ENCODE measurements at regions not wholly inside any gene's neighbourhood (a gene's known extent, or its start where the extent isn't known, plus 50 kb on each side); places are given as distances from the start of the nearest gene placed in this dataset.

DNA sequence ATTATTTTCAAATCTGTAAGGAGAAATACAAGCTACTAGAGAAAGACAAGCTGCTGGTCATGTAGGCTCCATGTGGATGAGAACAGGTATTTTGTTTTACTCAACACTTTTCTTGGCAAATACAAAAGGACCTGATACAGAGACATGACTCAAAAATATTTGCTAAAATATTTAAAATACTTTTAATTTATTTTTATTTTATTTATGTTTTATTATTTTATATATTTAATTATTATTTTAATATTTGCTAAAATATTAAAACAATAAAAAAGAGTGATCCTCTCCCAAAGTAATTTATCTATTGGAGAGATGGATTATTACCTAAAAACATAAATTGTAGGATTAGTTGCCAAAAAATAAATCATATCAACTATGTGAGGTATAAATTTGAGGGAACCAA is 808.9 kb upstream of the SEL1L start:
- no peaks in the 10 kb centered on the region for H3K36me3 Mint-ChIP-seq (ENCODE audit: low read depth)
- no peaks in the 10 kb centered on the region for H3K27me3 Mint-ChIP-seq
- H3K9me3 Mint-ChIP-seq = peaks cover 15% of the 10 kb centered on the region
- H3K4me3 Mint-ChIP-seq = no peak overlapping the region
- intact Hi-C loops (cut with micrococcal nuclease) = no loop called here
- no peaks in the 10 kb centered on the region for H3K4me1 Mint-ChIP-seq (ENCODE audit: low read depth)
- no peak overlapping the region for H3K27ac Mint-ChIP-seq

DNA sequence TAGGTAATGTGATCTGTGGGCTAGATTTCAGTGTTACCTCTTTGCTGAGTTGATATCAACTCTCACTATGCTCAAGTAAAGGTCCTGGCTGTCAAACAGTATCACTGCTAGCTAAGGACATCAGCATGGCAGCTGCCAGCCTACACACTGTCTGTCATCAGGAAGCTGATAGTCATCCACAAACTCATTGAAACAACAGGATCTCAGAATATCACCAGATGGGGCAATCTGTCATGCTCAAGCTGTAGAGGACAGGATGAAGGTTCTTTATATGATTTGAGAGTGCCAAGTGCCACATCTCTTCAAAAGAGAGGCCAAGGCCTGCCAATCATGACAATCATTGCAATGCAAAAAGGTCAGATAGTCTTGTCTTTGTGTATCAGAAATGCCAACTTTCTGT is 811.5 kb upstream of the SEL1L start:
- peaks cover 15% of the 10 kb centered on the region for H3K9me3 Mint-ChIP-seq
- H3K4me3 Mint-ChIP-seq = no peak overlapping the region
- H3K4me1 Mint-ChIP-seq (ENCODE audit: low read depth) = no peaks in the 10 kb centered on the region
- H3K27ac Mint-ChIP-seq = no peak overlapping the region
- intact Hi-C loops (cut with micrococcal nuclease) = no loop called here
- H3K36me3 Mint-ChIP-seq (ENCODE audit: low read depth) = no peaks in the 10 kb centered on the region
- no peaks in the 10 kb centered on the region for H3K27me3 Mint-ChIP-seq

DNA sequence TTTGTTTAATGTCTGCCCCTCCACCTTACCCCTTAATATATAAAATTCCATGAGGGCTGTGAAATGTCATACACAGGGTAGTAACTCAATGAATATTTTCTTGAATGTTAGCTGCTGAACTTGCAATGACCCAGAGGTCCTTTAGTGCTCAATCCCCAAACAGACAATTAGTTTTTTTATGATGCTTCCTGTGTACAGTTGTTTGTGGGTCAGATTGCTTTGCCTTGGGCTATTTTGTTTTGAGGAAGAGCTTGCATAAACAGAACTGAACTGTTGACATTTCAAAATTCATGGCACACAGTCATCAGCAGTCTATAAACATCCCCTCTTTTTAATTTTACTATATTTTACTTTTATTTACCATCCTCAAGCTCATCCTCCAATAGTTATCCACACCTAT is 820.5 kb upstream of the SEL1L start:
- H3K4me1 Mint-ChIP-seq (ENCODE audit: low read depth) = no peaks in the 10 kb centered on the region
- no peak overlapping the region for H3K4me3 Mint-ChIP-seq
- no peaks in the 10 kb centered on the region for H3K27me3 Mint-ChIP-seq
- intact Hi-C loops (cut with micrococcal nuclease) = no loop called here
- no peaks in the 10 kb centered on the region for H3K36me3 Mint-ChIP-seq (ENCODE audit: low read depth)
- H3K9me3 Mint-ChIP-seq = peaks cover 28% of the 10 kb centered on the region
- H3K27ac Mint-ChIP-seq = no peak overlapping the region

DNA sequence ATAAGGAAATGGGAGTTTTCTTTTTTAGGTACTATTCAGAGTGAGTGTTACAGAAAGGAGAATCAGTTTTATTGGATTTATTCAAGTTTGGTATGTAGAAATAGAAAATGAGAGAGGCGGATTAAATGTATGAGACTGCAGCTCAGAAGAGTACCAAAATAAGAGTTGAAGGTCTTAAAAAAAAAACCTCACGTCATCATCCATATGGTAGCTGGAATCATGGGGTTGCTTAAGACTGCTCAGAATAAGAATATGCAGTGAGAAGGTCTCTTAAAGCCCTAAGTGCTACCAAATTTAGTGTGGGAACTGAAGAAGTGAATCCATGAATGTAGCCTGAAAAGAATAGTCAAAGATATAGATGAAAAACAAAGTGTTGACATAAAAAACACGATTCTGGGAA is 825.5 kb upstream of the SEL1L start:
- Mint-ChIP-seq H3K27ac (no peak overlapping the region), H3K9me3 (peaks cover 26% of the 10 kb centered on the region), H3K36me3 (ENCODE audit: low read depth) (no peaks in the 10 kb centered on the region), H3K4me3 (no peak overlapping the region), H3K4me1 (ENCODE audit: low read depth) (no peaks in the 10 kb centered on the region), H3K27me3 (no peaks in the 10 kb centered on the region)
- intact Hi-C loops (cut with micrococcal nuclease) = no loop called here

DNA sequence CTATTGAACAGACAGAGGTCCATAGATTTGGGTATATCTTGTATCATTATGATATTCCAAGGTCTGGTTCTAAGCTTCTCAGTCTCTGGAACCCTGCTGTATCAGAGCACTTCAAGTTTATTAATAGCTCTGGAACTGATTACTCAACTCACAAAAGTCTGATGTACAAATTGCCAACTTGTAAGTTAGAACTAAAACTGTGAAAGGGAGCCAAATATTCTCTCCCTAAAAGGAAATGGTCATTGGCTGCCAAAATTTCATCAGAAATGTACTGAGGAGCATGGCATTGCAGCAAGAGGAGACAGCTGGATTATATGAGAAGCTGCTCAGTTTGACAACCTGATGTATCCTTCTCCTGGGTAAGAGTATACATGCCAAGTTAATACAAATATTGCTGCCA is 828.8 kb upstream of the SEL1L start:
- H3K27ac Mint-ChIP-seq = no peak overlapping the region
- H3K4me3 Mint-ChIP-seq = no peak overlapping the region
- intact Hi-C loops (cut with micrococcal nuclease) = no loop called here
- no peaks in the 10 kb centered on the region for H3K36me3 Mint-ChIP-seq (ENCODE audit: low read depth)
- peaks cover 21% of the 10 kb centered on the region for H3K9me3 Mint-ChIP-seq
- no peaks in the 10 kb centered on the region for H3K4me1 Mint-ChIP-seq (ENCODE audit: low read depth)
- no peaks in the 10 kb centered on the region for H3K27me3 Mint-ChIP-seq

DNA sequence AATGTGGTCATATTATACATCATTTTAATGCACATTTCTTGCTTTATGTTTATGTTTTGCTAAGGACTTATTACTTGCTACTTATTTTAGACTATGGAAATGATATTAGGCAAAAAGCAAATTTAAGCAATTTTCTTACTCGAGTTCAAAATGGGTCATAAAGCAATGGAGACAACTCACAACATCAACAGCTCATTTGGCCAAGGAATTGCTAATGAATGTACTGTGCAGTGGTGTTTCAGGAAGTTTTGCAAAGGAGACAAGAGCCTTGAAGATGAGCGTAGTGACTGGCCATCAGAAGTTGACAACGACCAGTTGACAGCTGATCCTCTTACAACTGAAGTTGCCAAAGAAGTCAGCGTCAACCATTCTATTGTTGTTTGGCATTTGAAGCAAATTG is 831.8 kb upstream of the SEL1L start:
- Mint-ChIP-seq H3K36me3 (ENCODE audit: low read depth) (no peaks in the 10 kb centered on the region), H3K9me3 (peaks cover 13% of the 10 kb centered on the region), H3K27ac (no peak overlapping the region), H3K4me1 (ENCODE audit: low read depth) (no peaks in the 10 kb centered on the region), H3K27me3 (no peaks in the 10 kb centered on the region), H3K4me3 (no peak overlapping the region)
- intact Hi-C loops (cut with micrococcal nuclease) = no loop called here

DNA sequence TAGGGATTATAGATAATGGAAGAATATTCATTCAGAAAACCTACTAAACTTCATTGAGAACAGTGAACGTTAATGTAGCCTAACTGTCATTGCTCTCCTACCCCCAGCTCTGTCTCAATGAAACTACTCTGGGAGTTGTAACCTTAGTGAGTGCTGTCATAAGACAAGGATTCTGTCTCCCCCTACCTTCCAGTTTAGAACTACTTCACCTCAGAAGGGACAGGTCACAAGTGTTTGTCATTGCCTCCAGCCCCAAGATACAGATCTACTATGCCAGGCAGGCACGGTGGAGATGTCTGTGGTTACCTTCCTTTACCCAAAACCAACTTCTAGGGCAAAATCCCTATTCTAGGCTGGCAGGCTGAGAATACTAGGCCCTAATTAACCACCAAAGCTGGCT is 833.1 kb upstream of the SEL1L start:
- Mint-ChIP-seq H3K27ac (no peak overlapping the region), H3K9me3 (peaks cover 19% of the 10 kb centered on the region), H3K27me3 (no peaks in the 10 kb centered on the region), H3K36me3 (ENCODE audit: low read depth) (no peaks in the 10 kb centered on the region), H3K4me1 (ENCODE audit: low read depth) (no peaks in the 10 kb centered on the region), H3K4me3 (no peak overlapping the region)
- intact Hi-C loops (cut with micrococcal nuclease) = no loop called here

DNA sequence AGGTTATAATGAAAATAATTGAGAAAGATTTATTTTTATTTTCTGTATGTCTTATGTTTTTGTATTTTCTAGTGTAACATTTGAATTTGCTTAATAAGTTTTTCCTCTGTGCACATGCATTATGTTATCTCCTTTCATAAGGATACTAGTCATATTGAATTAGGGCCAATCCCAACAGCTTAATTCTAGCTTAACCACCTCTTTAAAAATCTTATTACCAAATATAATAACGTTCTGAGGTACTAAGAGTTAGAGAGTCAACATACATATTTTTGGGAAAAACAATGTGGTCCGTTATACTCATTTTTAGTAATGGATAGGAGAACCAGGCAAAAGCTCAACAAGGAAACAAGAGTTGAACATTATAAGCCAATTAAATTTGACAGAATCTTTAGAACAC is 845.6 kb upstream of the SEL1L start:
- intact Hi-C loops (cut with micrococcal nuclease) = no loop called here
- Mint-ChIP-seq H3K4me3 (no peak overlapping the region), H3K9me3 (peaks cover 24% of the 10 kb centered on the region), H3K4me1 (ENCODE audit: low read depth) (no peaks in the 10 kb centered on the region), H3K27me3 (no peaks in the 10 kb centered on the region), H3K27ac (no peak overlapping the region), H3K36me3 (ENCODE audit: low read depth) (no peaks in the 10 kb centered on the region)

DNA sequence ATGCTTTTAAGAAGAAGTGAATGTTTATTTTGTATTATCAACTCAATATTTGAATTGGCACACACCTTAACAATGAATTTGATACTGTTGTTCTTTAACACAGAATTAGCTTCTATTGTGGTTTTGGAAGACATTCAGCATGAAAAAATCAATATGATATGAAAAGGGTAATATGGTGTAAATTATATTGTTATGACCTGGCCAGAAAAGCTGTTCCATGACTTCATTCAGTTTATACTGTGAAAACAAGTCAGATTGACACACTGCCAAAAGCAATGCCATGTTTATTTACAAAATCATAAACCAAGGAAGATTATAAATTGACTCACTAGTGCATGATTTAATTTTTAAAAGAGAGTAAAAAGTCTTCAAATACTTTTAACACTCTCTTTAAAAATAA is 851.4 kb upstream of the SEL1L start:
- Mint-ChIP-seq H3K36me3 (ENCODE audit: low read depth) (no peaks in the 10 kb centered on the region), H3K9me3 (no peaks in the 10 kb centered on the region), H3K27me3 (no peaks in the 10 kb centered on the region), H3K27ac (no peak overlapping the region), H3K4me1 (ENCODE audit: low read depth) (no peaks in the 10 kb centered on the region), H3K4me3 (no peak overlapping the region)
- intact Hi-C loops (cut with micrococcal nuclease) = no loop called here

DNA sequence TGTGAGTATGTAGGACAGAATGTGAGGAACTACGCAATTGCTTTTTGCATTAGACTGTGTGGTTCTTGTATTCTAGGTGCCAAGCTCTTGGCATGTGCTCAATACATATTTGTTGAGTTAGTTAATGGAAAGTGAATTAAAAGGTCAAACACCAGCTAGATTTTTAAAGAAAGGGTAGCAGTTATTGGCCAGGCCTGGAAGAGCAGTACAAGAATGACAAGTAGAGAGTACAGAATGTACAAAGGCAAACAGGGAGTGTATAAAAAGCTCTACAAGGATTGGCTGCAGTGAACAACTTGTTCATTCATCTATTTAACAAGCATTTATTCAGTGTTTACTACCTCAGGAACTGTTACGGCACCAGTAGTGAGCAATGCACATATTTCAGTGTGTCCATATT is 854.0 kb upstream of the SEL1L start:
- Mint-ChIP-seq H3K27me3 (no peaks in the 10 kb centered on the region), H3K36me3 (ENCODE audit: low read depth) (no peaks in the 10 kb centered on the region), H3K4me3 (no peak overlapping the region), H3K4me1 (ENCODE audit: low read depth) (no peaks in the 10 kb centered on the region), H3K9me3 (no peaks in the 10 kb centered on the region), H3K27ac (no peak overlapping the region)
- intact Hi-C loops (cut with micrococcal nuclease) = no loop called here

DNA sequence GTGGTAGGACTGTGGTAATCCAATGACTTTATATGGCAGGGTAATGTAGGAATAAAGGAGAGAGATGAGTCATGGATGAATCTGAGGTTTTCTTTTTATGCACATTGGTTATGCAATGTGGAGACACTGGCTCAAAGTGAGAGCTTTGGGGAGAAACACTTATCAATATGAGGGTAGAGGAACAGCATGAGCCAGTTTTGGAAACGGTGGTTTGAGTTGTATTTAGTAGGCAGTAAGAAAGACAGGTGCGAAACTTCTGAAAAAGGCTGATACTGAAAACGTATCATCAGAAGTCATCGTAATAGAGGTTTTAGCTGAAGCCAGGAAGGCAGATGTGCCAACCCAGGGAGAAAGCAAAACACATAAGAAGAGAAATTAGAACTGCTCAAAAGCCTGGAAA is 854.8 kb upstream of the SEL1L start:
- intact Hi-C loops (cut with micrococcal nuclease) = no loop called here
- Mint-ChIP-seq H3K9me3 (no peaks in the 10 kb centered on the region), H3K27me3 (no peaks in the 10 kb centered on the region), H3K4me3 (no peak overlapping the region), H3K36me3 (ENCODE audit: low read depth) (no peaks in the 10 kb centered on the region), H3K27ac (no peak overlapping the region), H3K4me1 (ENCODE audit: low read depth) (no peaks in the 10 kb centered on the region)

DNA sequence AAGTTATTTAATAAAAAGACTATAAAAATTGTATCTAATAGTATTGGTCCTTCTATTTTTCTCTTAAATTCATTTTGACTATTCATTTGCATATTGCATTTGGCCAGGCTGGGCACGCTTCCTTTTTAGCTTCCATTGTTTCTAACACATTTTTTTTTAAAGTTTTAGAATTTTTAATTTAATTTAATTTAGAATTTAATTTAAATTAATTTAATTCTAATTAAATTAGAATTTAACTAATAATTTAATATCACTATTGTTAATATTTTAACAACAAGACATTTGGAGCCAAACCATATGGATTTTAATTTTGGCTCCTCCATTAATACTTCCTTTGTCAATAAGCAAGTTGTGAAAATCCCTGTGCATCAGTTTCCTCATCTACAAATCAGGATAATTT is 856.9 kb upstream of the SEL1L start:
- intact Hi-C loops (cut with micrococcal nuclease) = no loop called here
- H3K4me3 Mint-ChIP-seq = no peak overlapping the region

DNA sequence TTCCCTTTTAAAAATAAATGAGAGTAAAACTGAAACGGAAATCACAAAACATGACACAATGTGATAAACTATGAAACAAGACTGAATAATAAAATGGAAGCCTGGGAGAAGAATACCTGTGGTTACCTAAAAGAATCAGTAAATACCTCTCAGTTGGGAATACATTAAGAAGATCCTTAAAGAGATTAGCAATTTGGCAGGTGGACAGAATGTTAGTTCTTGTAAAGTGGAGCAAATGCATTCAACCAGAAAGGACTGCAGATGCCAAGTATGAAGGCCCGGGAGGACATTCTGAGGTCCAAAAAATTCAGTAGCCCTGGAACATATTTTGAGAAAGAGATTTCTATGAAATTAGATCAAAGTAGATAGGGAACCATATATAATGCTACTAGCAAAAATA is 861.3 kb upstream of the SEL1L start:
- Mint-ChIP-seq H3K4me1 (ENCODE audit: low read depth) (no peaks in the 10 kb centered on the region), H3K27me3 (no peaks in the 10 kb centered on the region)

More for the DNA sequence above, 856.9 kb upstream of the SEL1L start:
- no peaks in the 10 kb centered on the region for H3K4me1 Mint-ChIP-seq (ENCODE audit: low read depth)
- H3K27me3 Mint-ChIP-seq = no peaks in the 10 kb centered on the region
- H3K27ac Mint-ChIP-seq = no peak overlapping the region
- H3K36me3 Mint-ChIP-seq (ENCODE audit: low read depth) = no peaks in the 10 kb centered on the region
- no peaks in the 10 kb centered on the region for H3K9me3 Mint-ChIP-seq

DNA sequence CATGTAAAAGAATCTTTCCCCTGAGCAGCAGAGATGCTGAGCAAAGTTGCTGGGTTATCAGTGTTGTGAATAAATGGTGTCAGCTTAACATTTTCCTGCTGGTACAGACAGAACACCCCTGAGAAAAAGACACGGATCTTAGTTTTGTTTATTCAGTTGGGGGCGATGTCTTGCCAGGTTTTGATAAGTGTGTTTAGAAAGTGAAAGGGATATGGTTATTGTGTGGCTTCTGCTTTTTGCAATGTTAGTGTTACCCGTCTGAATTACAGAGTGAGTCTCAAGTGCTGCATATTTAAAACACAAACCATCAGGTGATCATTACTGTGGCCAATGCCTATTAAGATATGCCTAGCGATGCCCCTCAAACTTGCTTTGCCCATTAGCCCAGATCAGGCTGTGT is 864.6 kb upstream of the SEL1L start:
- intact Hi-C loops (cut with micrococcal nuclease) = no loop called here
- H3K9me3 Mint-ChIP-seq = no peaks in the 10 kb centered on the region
- no peaks in the 10 kb centered on the region for H3K27me3 Mint-ChIP-seq
- no peaks in the 10 kb centered on the region for H3K4me1 Mint-ChIP-seq (ENCODE audit: low read depth)
- H3K36me3 Mint-ChIP-seq (ENCODE audit: low read depth) = no peaks in the 10 kb centered on the region
- H3K4me3 Mint-ChIP-seq = no peak overlapping the region
- H3K27ac Mint-ChIP-seq = no peak overlapping the region

More for the DNA sequence above, 861.3 kb upstream of the SEL1L start:
- H3K9me3 Mint-ChIP-seq = no peaks in the 10 kb centered on the region
- H3K4me3 Mint-ChIP-seq = no peak overlapping the region
- H3K27ac Mint-ChIP-seq = no peak overlapping the region
- intact Hi-C loops (cut with micrococcal nuclease) = no loop called here
- H3K36me3 Mint-ChIP-seq (ENCODE audit: low read depth) = no peaks in the 10 kb centered on the region

DNA sequence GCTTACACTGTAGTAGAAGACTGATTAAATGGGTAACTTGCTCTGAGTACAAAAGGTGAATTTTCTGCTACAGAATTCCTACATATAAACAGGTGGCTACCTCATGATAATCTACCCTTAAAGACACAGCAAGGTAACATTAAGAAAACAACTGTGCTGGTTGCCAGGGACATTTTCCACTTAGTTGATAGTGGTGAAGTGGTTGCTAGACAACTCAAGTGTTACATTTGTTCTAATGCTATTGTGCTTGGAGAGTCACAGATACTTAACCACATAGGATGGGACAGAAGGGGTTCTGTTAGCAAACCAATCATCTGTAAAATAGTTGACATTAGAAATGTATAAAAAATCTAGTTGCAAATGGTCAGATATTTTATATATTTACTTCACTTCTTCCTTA is 870.3 kb upstream of the SEL1L start:
- Mint-ChIP-seq H3K4me3 (no peak overlapping the region), H3K9me3 (no peaks in the 10 kb centered on the region), H3K4me1 (ENCODE audit: low read depth) (no peaks in the 10 kb centered on the region), H3K27me3 (no peaks in the 10 kb centered on the region), H3K36me3 (ENCODE audit: low read depth) (no peaks in the 10 kb centered on the region), H3K27ac (no peak overlapping the region)
- intact Hi-C loops (cut with micrococcal nuclease) = no loop called here

DNA sequence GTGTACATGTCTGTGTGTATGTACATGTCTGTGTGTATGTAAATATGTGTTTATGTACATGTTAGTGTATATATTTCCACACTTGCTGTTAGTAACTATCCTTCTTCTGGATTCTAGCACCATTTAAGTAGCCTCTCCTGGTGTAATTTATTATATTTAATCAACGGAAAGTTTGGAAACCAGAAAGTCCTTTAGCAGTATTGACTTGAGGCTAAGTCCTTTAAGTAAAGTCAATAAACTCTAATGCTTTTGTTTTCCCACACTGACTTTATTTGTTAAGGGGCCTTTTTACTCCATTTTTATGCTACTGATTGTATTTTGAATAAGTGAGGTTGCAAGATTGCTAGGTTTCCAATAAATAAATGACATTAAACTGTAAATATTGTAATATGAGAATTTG is 876.4 kb upstream of the SEL1L start:
- Mint-ChIP-seq H3K4me1 (ENCODE audit: low read depth) (no peaks in the 10 kb centered on the region), H3K27me3 (no peaks in the 10 kb centered on the region), H3K27ac (no peak overlapping the region), H3K4me3 (no peak overlapping the region), H3K36me3 (ENCODE audit: low read depth) (no peaks in the 10 kb centered on the region), H3K9me3 (no peaks in the 10 kb centered on the region)
- intact Hi-C loops (cut with micrococcal nuclease) = no loop called here
